ENCODE measurements at regions not wholly inside any gene's neighbourhood (a gene's known extent, or its start where the extent isn't known, plus 50 kb on each side); places are given as distances from the start of the nearest gene placed in this dataset.

DNA sequence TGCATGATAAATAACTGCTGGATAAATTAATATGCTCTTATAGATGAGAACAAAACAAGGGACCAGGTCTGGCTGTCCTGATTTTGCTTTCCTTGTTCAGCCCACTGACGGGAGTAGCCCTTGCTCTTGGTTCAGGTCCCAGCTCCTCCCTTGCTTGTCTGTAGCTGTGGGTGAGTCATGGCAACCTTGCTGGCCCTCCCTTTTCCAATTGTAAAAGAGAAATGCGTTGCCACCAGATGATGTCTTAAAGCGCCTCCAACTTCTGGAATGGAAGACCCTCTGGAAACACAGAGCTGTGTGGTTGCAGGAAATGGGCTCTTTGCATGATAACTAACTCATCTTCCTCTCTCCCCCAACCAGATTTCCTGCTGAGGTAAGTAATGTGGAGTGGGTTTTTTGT is 171.4 kb downstream of the AASDH start:
- Histone ChIP-seq H2BK5ac (ENCODE audit: low read depth, low read length) (no peak overlapping the region), H3K36me3 (ENCODE audit: control insufficient read depth in 2 of 4, insufficient read depth in 4 of 4, low read length in 3 of 4) (peaks cover 0 to 4% (median 0%) of the 10 kb centered on the region in 4 experiments; a peak in 1 of 8 replicates), H3K4me1 (replicated peaks in 1 of 4; ENCODE audit: control insufficient read depth in 3 of 4, insufficient read depth in 4 of 4, low read length in 3 of 4) (peaks cover 0 to 7% (median 0%) of the 10 kb centered on the region in 4 experiments; a peak in 4 of 7 replicates), H3K4me2 (ENCODE audit: insufficient read depth in 1 of 2, low read depth in 2 of 2, low read length in 2 of 2) (no peak overlapping the region), H2BK120ac (replicated peaks; ENCODE audit: low read depth, low read length) (no peak overlapping the region), H3K79me2 (ENCODE audit: control insufficient read depth in 1 of 2, insufficient read depth in 2 of 2, low read length in 2 of 2) (no peaks in the 10 kb centered on the region), H4K91ac (replicated peaks; ENCODE audit: insufficient read length, low read length) (no peak overlapping the region), H3K18ac (ENCODE audit: extremely low read depth, low read length) (no peak overlapping the region), H3K9me3 (ENCODE audit: insufficient read depth in 2 of 2, low read depth in 1 of 2, low read length in 1 of 2) (no peaks in the 10 kb centered on the region), H3K9ac (replicated peaks in 1 of 4; ENCODE audit: extremely low read depth in 1 of 4, low read depth in 3 of 4, low read length in 3 of 4) (no peak overlapping the region), H3K4ac (replicated peaks; ENCODE audit: insufficient read length, low read depth, low read length) (no peak overlapping the region), H2BK12ac (ENCODE audit: low read depth, low read length) (no peak overlapping the region), H3K56ac (replicated peaks; ENCODE audit: insufficient read length, low read depth, low read length) (no peak overlapping the region), H3K14ac (ENCODE audit: insufficient read length) (no peak overlapping the region), H4K5ac (ENCODE audit: insufficient read length, low read depth, low read length) (no peak overlapping the region), H3K27me3 (replicated peaks in 1 of 4; ENCODE audit: control insufficient read depth in 3 of 4, extremely low read depth in 1 of 4, insufficient read depth in 3 of 4, low read length in 3 of 4) (peaks cover 8 to 21% (median 18%) of the 10 kb centered on the region in 4 experiments), H4K8ac (ENCODE audit: extremely low read depth, insufficient read depth, low read length) (no peak overlapping the region), H2BK15ac (ENCODE audit: low read length) (no peak overlapping the region), H2AK5ac (ENCODE audit: low read depth, low read length) (no peak overlapping the region), H3K4me3 (ENCODE audit: extremely low read depth in 1 of 4, insufficient read depth in 2 of 4, low read depth in 3 of 4, low read length in 4 of 4) (no peak overlapping the region), H3K79me1 (ENCODE audit: low read depth, low read length) (no peaks in the 10 kb centered on the region), H2AFZ (ENCODE audit: low read length) (no peak overlapping the region), H4K20me1 (replicated peaks in 1 of 2; ENCODE audit: control insufficient read depth in 1 of 2, insufficient read depth in 2 of 2, low read length in 2 of 2) (peaks cover 6 to 8% of the 10 kb centered on the region in 2 experiments), H3K23ac (ENCODE audit: insufficient read length) (no peak overlapping the region), H3K23me2 (ENCODE audit: low read depth, low read length) (no peaks in the 10 kb centered on the region; the same call in 1 of the 2 replicates), H3K27ac (ENCODE audit: low read depth, low read length) (no peak overlapping the region), H2BK20ac (ENCODE audit: low read length) (no peak overlapping the region)
- peak; percentile 36 for FAIRE-seq
- peak in 1 of 2 experiments; percentile 23 for DNase-seq (ENCODE audit: low read depth in 1 of 2, low spot score in 2 of 2)
- ChIA-PET POLR2A (ENCODE audit: partially characterized antibody) (no interaction called here), CTCF (ENCODE audit: partially characterized antibody) (interaction anchor here (1.1 to 1.5 kb wide), 2 partner anchors 86 to 125 kb away, joined by 3 read pairs; no protein-coding TSS in a partner anchor)
- 50% methylated on average over 3 of the region's 3 CpGs; no CpG with 5 or more reads in 1 of the 2 experiments for WGBS, 2 experiments (ENCODE audit: extremely low coverage in 1 of 2, insufficient coverage in 1 of 2, insufficient read length in 1 of 2, insufficient replicate concordance in 2 of 2, low coverage in 1 of 2, low lambda C conversion rate in 2 of 2, missing lambda C conversion rate in 1 of 2)
- no peak for TF ChIP-seq POU5F1 (IDR thresholded peaks at IDR 0.05; ENCODE audit: low read depth, low read length)
- no peak for TF ChIP-seq HDAC6 (IDR thresholded peaks at IDR 0.05; ENCODE audit: low read depth, low read length)
- no peak for TF ChIP-seq RXRA (IDR thresholded peaks at IDR 0.05; ENCODE audit: insufficient read depth, low read depth, low read length)
- TF ChIP-seq SRF (IDR thresholded peaks at IDR 0.05; ENCODE audit: low read depth, low read length), result no peak
- TF ChIP-seq E2F6 (IDR thresholded peaks at IDR 0.05), result no peak
- no peak for TF ChIP-seq KDM1A (IDR thresholded peaks at IDR 0.05; ENCODE audit: borderline replicate concordance, low read length)
- TF ChIP-seq GABPA (IDR thresholded peaks at IDR 0.05; ENCODE audit: borderline replicate concordance, insufficient read depth, low read length), result no peak
- TF ChIP-seq, protein P1, sequence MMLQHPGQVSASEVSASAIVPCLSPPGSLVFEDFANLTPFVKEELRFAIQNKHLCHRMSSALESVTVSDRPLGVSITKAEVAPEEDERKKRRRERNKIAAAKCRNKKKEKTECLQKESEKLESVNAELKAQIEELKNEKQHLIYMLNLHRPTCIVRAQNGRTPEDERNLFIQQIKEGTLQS (IDR thresholded peaks at IDR 0.05; ENCODE audit: insufficient read depth, low read depth, low read length), result no peak
- TF ChIP-seq CBX8 (IDR thresholded peaks at IDR 0.05; ENCODE audit: borderline replicate concordance, low read depth, low read length), result no peak
- TF ChIP-seq ZNF274 (IDR thresholded peaks at IDR 0.05; ENCODE audit: borderline replicate concordance, extremely low read depth, low read length), result no peak
